Sigmoid colon (tissue), 4 donors: ENCODE measurements at regions not wholly inside any gene's neighbourhood (a gene's known extent, or its start where the extent isn't known, plus 50 kb on each side); places are given as distances from the start of the nearest gene placed in this dataset.

ENCODE experiments used
- EP300 ChIP-seq, 4 donors: sonication (generic); formaldehyde crosslinking; IDR thresholded peaks; one replicate each; pipeline ENCODE4 v1.6.1; 2017; ENCODE audit warnings: antibody characterized with exemption in 4 of 4
- POLR2A ChIP-seq, 2 donors: fragments of 450-650 bp; IDR thresholded peaks; one replicate each; pipeline ENCODE4 v1.6.1; 2016; ENCODE audit warnings: antibody characterized with exemption in 2 of 2, mild to moderate bottlenecking in 2 of 2, moderate library complexity in 2 of 2
- POLR2AphosphoS5 ChIP-seq, 4 donors: sonication (generic); formaldehyde crosslinking; IDR thresholded peaks; one replicate each; pipeline ENCODE4 v1.6.1; 2017; ENCODE audit warnings: antibody characterized with exemption in 4 of 4
- TF ChIP-seq, protein P1 (sequence below), 4 experiments: fragments of 450-650 bp in 3 of 4; fragments of 200-600 bp in 1 of 4; IDR thresholded peaks; one replicate each; pipeline ENCODE4 v1.5.1; 2016 to 2019; ENCODE audit warnings: antibody characterized with exemption in 4 of 4, mild to moderate bottlenecking in 3 of 4, moderate library complexity in 2 of 4

DNA sequence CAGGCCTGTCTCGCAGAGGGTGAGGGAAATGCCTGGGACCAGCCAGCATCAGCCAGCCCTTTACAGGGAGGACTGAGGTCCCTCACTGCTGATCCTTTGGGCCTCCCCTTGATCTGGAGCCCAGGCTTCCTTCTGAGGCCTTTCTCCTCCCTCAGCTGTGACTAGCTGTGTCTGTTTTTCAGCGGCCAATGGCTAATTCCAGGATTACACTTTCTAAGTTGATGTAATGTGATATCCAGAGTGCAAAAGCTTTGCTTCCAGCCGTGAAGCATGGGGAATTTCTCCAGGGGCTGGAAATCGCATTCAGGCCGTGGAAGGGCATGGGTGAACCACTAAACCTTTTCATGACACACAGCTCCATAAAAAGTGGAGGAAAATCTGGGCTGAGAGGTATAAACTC lies 157.6 kb downstream of the SHQ1 start:
- TF ChIP-seq, protein P1, sequence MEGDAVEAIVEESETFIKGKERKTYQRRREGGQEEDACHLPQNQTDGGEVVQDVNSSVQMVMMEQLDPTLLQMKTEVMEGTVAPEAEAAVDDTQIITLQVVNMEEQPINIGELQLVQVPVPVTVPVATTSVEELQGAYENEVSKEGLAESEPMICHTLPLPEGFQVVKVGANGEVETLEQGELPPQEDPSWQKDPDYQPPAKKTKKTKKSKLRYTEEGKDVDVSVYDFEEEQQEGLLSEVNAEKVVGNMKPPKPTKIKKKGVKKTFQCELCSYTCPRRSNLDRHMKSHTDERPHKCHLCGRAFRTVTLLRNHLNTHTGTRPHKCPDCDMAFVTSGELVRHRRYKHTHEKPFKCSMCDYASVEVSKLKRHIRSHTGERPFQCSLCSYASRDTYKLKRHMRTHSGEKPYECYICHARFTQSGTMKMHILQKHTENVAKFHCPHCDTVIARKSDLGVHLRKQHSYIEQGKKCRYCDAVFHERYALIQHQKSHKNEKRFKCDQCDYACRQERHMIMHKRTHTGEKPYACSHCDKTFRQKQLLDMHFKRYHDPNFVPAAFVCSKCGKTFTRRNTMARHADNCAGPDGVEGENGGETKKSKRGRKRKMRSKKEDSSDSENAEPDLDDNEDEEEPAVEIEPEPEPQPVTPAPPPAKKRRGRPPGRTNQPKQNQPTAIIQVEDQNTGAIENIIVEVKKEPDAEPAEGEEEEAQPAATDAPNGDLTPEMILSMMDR (IDR thresholded peaks at IDR 0.05): no peak
- TF ChIP-seq POLR2AphosphoS5 (IDR thresholded peaks at IDR 0.05) (no peak), POLR2A (IDR thresholded peaks at IDR 0.05) (no peak), EP300 (IDR thresholded peaks at IDR 0.05) (no peak)
